H9 (cell line): ENCODE measurements at regions not wholly inside any gene's neighbourhood (a gene's known extent, or its start where the extent isn't known, plus 50 kb on each side); places are given as distances from the start of the nearest gene placed in this dataset.

Experiments
- DNase-seq: peaks from one replicate; pipeline ENCODE4 v3.0.0-alpha.2; 2017
- H2AFZ ChIP-seq: one replicate; pipeline ENCODE4 v1.6.1; 2013; ENCODE audit warnings: mild to moderate bottlenecking, low read length, control low read depth, moderate library complexity
- H2AK5ac ChIP-seq: 2 replicates; pipeline ENCODE4 v1.6.1; 2013; ENCODE audit warnings: low read length, control low read depth, mixed read lengths; ENCODE audit not compliant: insufficient read length
- H2BK120ac ChIP-seq: one replicate; pipeline ENCODE4 v1.6.1; 2013; ENCODE audit warnings: low read depth, mild to moderate bottlenecking, low read length, control low read depth, inconsistent platforms; ENCODE audit not compliant: poor library complexity, severe bottlenecking
- H2BK12ac ChIP-seq: 2 replicates; pipeline ENCODE4 v1.6.1; 2013; ENCODE audit warnings: low read length, control low read depth, mixed read lengths, low read depth; ENCODE audit not compliant: insufficient read length
- H2BK15ac ChIP-seq: 2 replicates; pipeline ENCODE4 v1.6.1; 2013; ENCODE audit warnings: low read depth, low read length, control low read depth
- H2BK20ac ChIP-seq: one replicate; pipeline ENCODE4 v1.6.1; 2013; ENCODE audit warnings: low read depth, mild to moderate bottlenecking, low read length, control low read depth, inconsistent platforms; ENCODE audit not compliant: poor library complexity, severe bottlenecking
- H2BK5ac ChIP-seq: 2 replicates; pipeline ENCODE4 v1.6.1; 2013; ENCODE audit warnings: low read length, control low read depth, mixed read lengths; ENCODE audit not compliant: insufficient read length
- H3K14ac ChIP-seq: 2 replicates; pipeline ENCODE4 v1.6.1; 2013; ENCODE audit warnings: low read length, control low read depth; ENCODE audit not compliant: insufficient read depth
- H3K18ac ChIP-seq: 2 replicates; pipeline ENCODE4 v1.6.1; 2013; ENCODE audit warnings: low read depth, mild to moderate bottlenecking, mixed read lengths, low read length, control low read depth; ENCODE audit not compliant: insufficient read length
- H3K23ac ChIP-seq: 2 replicates; pipeline ENCODE4 v1.6.1; 2013; ENCODE audit warnings: low read length, control low read depth, mixed read lengths, low read depth; ENCODE audit not compliant: insufficient read length
- H3K23me2 ChIP-seq: 2 replicates; pipeline ENCODE4 v1.6.1; 2013; ENCODE audit warnings: low read depth, mild to moderate bottlenecking, mixed read lengths, low read length, control low read depth; ENCODE audit not compliant: insufficient read length, poor library complexity, severe bottlenecking
- H3K27ac ChIP-seq: 2 replicates; pipeline ENCODE4 v1.5.1; 2013; ENCODE audit warnings: low read length, control low read depth, mixed read lengths, low read depth; ENCODE audit not compliant: insufficient read length
- H3K27me3 ChIP-seq: 2 replicates; pipeline ENCODE4 v1.6.1; 2013; ENCODE audit warnings: low read length, control low read depth, inconsistent platforms; ENCODE audit not compliant: insufficient read depth
- H3K4ac ChIP-seq: 2 replicates; pipeline ENCODE4 v1.6.1; 2013; ENCODE audit warnings: low read depth, mild to moderate bottlenecking, control low read depth, inconsistent platforms, low read length, moderate library complexity
- H3K4me1 ChIP-seq: 2 replicates; pipeline ENCODE4 v1.6.1; 2013; ENCODE audit warnings: low read length, control low read depth, inconsistent platforms; ENCODE audit not compliant: insufficient read depth
- H3K4me2 ChIP-seq: 2 replicates; pipeline ENCODE4 v1.6.1; 2013; ENCODE audit warnings: low read length, control low read depth, mixed read lengths; ENCODE audit not compliant: insufficient read length, insufficient read depth
- H3K56ac ChIP-seq: 2 replicates; pipeline ENCODE4 v1.6.1; 2013; ENCODE audit warnings: low read depth, mild to moderate bottlenecking, mixed read lengths, low read length, control low read depth; ENCODE audit not compliant: insufficient read length
- H3K79me1 ChIP-seq: 2 replicates; pipeline ENCODE4 v1.6.1; 2013; ENCODE audit warnings: low read depth, mild to moderate bottlenecking, moderate library complexity, low read length, control low read depth, inconsistent platforms; ENCODE audit not compliant: insufficient read depth, poor library complexity, severe bottlenecking
- H3K79me2 ChIP-seq: 2 replicates; pipeline ENCODE4 v1.6.1; 2013; ENCODE audit warnings: low read length, control low read depth, inconsistent platforms; ENCODE audit not compliant: insufficient read depth
- H3K9ac ChIP-seq: 2 replicates; pipeline ENCODE4 v1.6.1; 2013; ENCODE audit warnings: low read length, control low read depth, mixed read lengths; ENCODE audit not compliant: insufficient read length; ENCODE audit errors: extremely low read depth
- H3K9me3 ChIP-seq: one replicate; pipeline ENCODE4 v1.6.1; 2013; ENCODE audit warnings: low read depth, low read length, inconsistent platforms; ENCODE audit not compliant: control insufficient read depth
- H3T11ph ChIP-seq: one replicate; pipeline ENCODE4 v1.6.1; 2013; ENCODE audit warnings: mild to moderate bottlenecking, low read length, control low read depth, inconsistent platforms
- H4K20me1 ChIP-seq: one replicate; pipeline ENCODE4 v1.6.1; 2013; ENCODE audit not compliant: control insufficient read depth, insufficient read length, insufficient read depth
- H4K5ac ChIP-seq: 2 replicates; pipeline ENCODE4 v1.6.1; 2013; ENCODE audit warnings: low read depth, mild to moderate bottlenecking, mixed read lengths, low read length, control low read depth; ENCODE audit not compliant: insufficient read length
- H4K8ac ChIP-seq: replicated peaks from 2 replicates; pipeline ENCODE4 v1.6.1; 2013; ENCODE audit warnings: low read length, control low read depth, mixed read lengths, low read depth; ENCODE audit not compliant: insufficient read length
- H4K91ac ChIP-seq: 2 replicates; pipeline ENCODE4 v1.6.1; 2013; ENCODE audit warnings: low read depth, mild to moderate bottlenecking, moderate library complexity, mixed read lengths, low read length, control low read depth; ENCODE audit not compliant: insufficient read length
- H3K27ac Mint-ChIP-seq, 3 experiments: 2 replicates in 2 of 3; 3 replicates in 1 of 3; pipeline ENCODE4 v1.8.0; 2020 to 2021; ENCODE audit warnings: mixed read lengths in 3 of 3, mild to moderate bottlenecking in 1 of 3, moderate library complexity in 1 of 3
- H3K27me3 Mint-ChIP-seq: 2 replicates; pipeline ENCODE4 v1.8.0; 2021; ENCODE audit warnings: low read depth, mild to moderate bottlenecking, moderate library complexity, mixed read lengths
- H3K36me3 Mint-ChIP-seq, 3 experiments: 2 replicates in 2 of 3; 3 replicates in 1 of 3; pipeline ENCODE4 v1.8.0; 2020 to 2021; ENCODE audit warnings: low read depth in 3 of 3, mixed read lengths in 3 of 3; ENCODE audit not compliant: insufficient read depth in 1 of 3
- H3K4me1 Mint-ChIP-seq, 2 experiments: 2 replicates each; pipeline ENCODE4 v1.8.0; 2020; ENCODE audit warnings: mixed read lengths in 2 of 2
- H3K4me3 Mint-ChIP-seq, 2 experiments: 2 replicates in 1 of 2; 3 replicates in 1 of 2; pipeline ENCODE4 v1.8.0; 2020 to 2021; ENCODE audit warnings: mild to moderate bottlenecking in 2 of 2, mixed read lengths in 2 of 2, moderate library complexity in 1 of 2
- H3K9me3 Mint-ChIP-seq, 2 experiments: 2 replicates in 1 of 2; 3 replicates in 1 of 2; pipeline ENCODE4 v1.8.0; 2020; ENCODE audit warnings: mild to moderate bottlenecking in 2 of 2, mixed read lengths in 2 of 2, moderate library complexity in 1 of 2
- WGBS: extraction: QIAGEN DNeasy Blood & Tissue Kit; methylation state at CpG from one replicate; pipeline ENCODE4 v1.1.7; 2013; ENCODE audit warnings: missing lambda C conversion rate, low lambda C conversion rate, mixed read lengths; ENCODE audit not compliant: insufficient read length; ENCODE audit errors: extremely low coverage; 5-methylcytosine and 5-hydroxymethylcytosine counted together
- TF ChIP-seq, protein P1 (sequence below): fragments of 200-600 bp; sonication (generic); conservative IDR thresholded peaks from 3 replicates; pipeline ENCODE4 v1.8.0; 2021; ENCODE audit warnings: antibody characterized with exemption, mild to moderate bottlenecking

DNA sequence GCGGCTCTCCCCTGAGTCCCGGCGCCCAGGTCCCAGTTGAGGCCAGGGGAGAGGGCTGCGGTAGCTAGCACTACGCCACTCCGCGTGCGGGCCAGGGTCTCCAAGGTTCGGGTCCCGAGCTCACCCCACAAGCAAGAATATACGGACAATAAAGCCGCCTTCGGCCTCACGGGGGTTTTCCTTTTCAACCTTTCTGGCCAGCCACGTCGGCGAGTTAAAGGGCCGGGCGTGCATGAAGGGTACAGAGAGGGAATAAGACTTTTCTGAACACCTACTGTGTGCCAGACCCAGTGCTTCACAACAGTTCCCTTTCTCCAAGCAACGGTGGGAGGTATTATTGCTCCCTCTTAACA is 138.5 kb upstream of the ZIC3 start:
- Histone ChIP-seq H2BK5ac (no peak overlapping the region), H2BK120ac (no peak overlapping the region), H2BK15ac (no peak overlapping the region), H3T11ph (no peak overlapping the region), H3K9me3 (no peaks in the 10 kb centered on the region), H3K9ac (no peak overlapping the region), H4K20me1 (no peaks in the 10 kb centered on the region), H3K79me2 (no peaks in the 10 kb centered on the region), H3K23ac (no peak overlapping the region), H3K27me3 (peaks cover 26% of the 10 kb centered on the region), H3K18ac (no peak overlapping the region), H3K4me2 (peak overlapping the region; percentile 75), H4K5ac (no peak overlapping the region), H3K56ac (no peak overlapping the region), H3K4me1 (peaks cover 6% of the 10 kb centered on the region; the same call in 1 of the 2 replicates), H4K91ac (no peak overlapping the region), H3K4ac (no peak overlapping the region), H2AFZ (no peak overlapping the region), H3K23me2 (peaks cover 37% of the 10 kb centered on the region), H2AK5ac (no peak overlapping the region), H3K27ac (no peak overlapping the region), H2BK12ac (no peak overlapping the region), H4K8ac (no peak overlapping the region), H3K14ac (no peak overlapping the region), H2BK20ac (no peak overlapping the region), H3K79me1 (no peaks in the 10 kb centered on the region)
- Mint-ChIP-seq H3K9me3 (peaks cover 0 to 53% of the 10 kb centered on the region in 2 experiments; a peak in 2 of 5 replicates), H3K36me3 (no peaks in the 10 kb centered on the region; a peak in 1 of 7 replicates), H3K27me3 (peaks cover 87% of the 10 kb centered on the region), H3K4me3 (peak overlapping the region; percentile 56 to 84), H3K27ac (no peak overlapping the region), H3K4me1 (peaks cover 35 to 55% of the 10 kb centered on the region in 2 experiments)
- no CpG with 5 or more reads among the region's 20 CpGs for WGBS
- TF ChIP-seq, protein P1, sequence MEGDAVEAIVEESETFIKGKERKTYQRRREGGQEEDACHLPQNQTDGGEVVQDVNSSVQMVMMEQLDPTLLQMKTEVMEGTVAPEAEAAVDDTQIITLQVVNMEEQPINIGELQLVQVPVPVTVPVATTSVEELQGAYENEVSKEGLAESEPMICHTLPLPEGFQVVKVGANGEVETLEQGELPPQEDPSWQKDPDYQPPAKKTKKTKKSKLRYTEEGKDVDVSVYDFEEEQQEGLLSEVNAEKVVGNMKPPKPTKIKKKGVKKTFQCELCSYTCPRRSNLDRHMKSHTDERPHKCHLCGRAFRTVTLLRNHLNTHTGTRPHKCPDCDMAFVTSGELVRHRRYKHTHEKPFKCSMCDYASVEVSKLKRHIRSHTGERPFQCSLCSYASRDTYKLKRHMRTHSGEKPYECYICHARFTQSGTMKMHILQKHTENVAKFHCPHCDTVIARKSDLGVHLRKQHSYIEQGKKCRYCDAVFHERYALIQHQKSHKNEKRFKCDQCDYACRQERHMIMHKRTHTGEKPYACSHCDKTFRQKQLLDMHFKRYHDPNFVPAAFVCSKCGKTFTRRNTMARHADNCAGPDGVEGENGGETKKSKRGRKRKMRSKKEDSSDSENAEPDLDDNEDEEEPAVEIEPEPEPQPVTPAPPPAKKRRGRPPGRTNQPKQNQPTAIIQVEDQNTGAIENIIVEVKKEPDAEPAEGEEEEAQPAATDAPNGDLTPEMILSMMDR: no peak
- no peak for DNase-seq
